MM.1S (cell line): ENCODE measurements at regions not wholly inside any gene's neighbourhood (a gene's known extent, or its start where the extent isn't known, plus 50 kb on each side); places are given as distances from the start of the nearest gene placed in this dataset.

ENCODE experiments used
- EZH2 ChIP-seq: fragments of 300-600 bp; sonication (generic); optimal IDR thresholded peaks from 2 replicates; pipeline ENCODE3; 2017; ENCODE audit warnings: low read depth, mild to moderate bottlenecking, antibody characterized with exemption, low read length, mixed read lengths
- TF ChIP-seq, protein P1 (sequence below): fragments of 300-600 bp; sonication (generic); IDR thresholded peaks from 2 replicates; pipeline ENCODE4 v1.5.1; 2016; ENCODE audit warnings: antibody characterized with exemption, low read length, mixed read lengths

DNA sequence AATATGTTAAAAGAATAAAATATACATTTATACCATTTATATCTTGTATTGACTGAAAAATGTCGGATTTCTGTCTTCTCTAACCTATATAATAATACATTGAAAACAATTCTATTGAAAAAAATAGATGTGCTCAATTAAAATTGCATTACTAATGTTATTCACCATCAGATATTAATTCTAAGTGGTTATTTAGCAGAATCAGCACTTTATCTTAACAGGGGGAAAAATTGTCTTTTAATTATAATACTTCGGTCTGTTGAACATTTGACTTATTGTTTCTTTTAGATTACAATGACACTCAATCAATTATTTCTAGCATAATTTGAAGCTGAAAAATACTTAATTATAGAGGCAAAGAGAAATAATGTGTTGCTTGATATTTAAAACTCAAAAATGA, 220.3 kb downstream of the PABPC4L start:
- TF ChIP-seq, protein P1, sequence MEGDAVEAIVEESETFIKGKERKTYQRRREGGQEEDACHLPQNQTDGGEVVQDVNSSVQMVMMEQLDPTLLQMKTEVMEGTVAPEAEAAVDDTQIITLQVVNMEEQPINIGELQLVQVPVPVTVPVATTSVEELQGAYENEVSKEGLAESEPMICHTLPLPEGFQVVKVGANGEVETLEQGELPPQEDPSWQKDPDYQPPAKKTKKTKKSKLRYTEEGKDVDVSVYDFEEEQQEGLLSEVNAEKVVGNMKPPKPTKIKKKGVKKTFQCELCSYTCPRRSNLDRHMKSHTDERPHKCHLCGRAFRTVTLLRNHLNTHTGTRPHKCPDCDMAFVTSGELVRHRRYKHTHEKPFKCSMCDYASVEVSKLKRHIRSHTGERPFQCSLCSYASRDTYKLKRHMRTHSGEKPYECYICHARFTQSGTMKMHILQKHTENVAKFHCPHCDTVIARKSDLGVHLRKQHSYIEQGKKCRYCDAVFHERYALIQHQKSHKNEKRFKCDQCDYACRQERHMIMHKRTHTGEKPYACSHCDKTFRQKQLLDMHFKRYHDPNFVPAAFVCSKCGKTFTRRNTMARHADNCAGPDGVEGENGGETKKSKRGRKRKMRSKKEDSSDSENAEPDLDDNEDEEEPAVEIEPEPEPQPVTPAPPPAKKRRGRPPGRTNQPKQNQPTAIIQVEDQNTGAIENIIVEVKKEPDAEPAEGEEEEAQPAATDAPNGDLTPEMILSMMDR: no peak
- TF ChIP-seq EZH2: no peak
